ENCODE measurements at regions not wholly inside any gene's neighbourhood (a gene's known extent, or its start where the extent isn't known, plus 50 kb on each side); places are given as distances from the start of the nearest gene placed in this dataset.

GRCh38 chr2:17052001-17052400 is 386.4 kb upstream of the CYRIA start:
- H3K27ac Mint-ChIP-seq = no peak overlapping the region
- H3K36me3 Mint-ChIP-seq (ENCODE audit: low read depth) = no peaks in the 10 kb centered on the region
- H3K4me3 Mint-ChIP-seq = no peak overlapping the region
- intact Hi-C loops (cut with micrococcal nuclease) = no loop called here
- H3K27me3 Mint-ChIP-seq = no peaks in the 10 kb centered on the region
- no peaks in the 10 kb centered on the region for H3K9me3 Mint-ChIP-seq
- no peaks in the 10 kb centered on the region for H3K4me1 Mint-ChIP-seq (ENCODE audit: low read depth)

GRCh38 chr2:17051538-17051937 is 385.9 kb upstream of the CYRIA start:
- H3K36me3 Mint-ChIP-seq (ENCODE audit: low read depth) = no peaks in the 10 kb centered on the region
- intact Hi-C loops (cut with micrococcal nuclease) = no loop called here
- H3K4me1 Mint-ChIP-seq (ENCODE audit: low read depth) = no peaks in the 10 kb centered on the region
- no peaks in the 10 kb centered on the region for H3K27me3 Mint-ChIP-seq
- no peak overlapping the region for H3K4me3 Mint-ChIP-seq
- no peaks in the 10 kb centered on the region for H3K9me3 Mint-ChIP-seq
- no peak overlapping the region for H3K27ac Mint-ChIP-seq

DNA sequence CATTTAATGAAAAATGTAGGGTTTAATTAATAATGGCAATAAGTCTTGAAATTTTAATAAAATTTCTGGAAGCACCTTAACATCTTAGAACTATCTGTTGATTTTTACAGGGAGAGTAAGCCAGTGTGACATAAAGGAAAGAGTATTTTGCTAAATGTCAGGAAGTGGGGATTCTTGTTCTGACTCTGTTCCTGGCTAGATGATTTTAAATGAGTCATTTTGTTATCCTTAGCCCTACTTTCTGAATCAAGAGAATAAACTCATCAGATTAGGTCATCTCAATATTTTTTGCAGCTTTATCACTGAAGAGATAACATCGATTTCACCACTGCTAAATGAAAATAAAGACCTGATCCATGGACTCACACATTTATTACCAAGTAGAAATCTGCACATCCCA is 377.5 kb upstream of the CYRIA start:
- H3K36me3 Mint-ChIP-seq (ENCODE audit: low read depth) = no peaks in the 10 kb centered on the region
- peaks cover 9% of the 10 kb centered on the region for H3K9me3 Mint-ChIP-seq
- no peaks in the 10 kb centered on the region for H3K4me1 Mint-ChIP-seq (ENCODE audit: low read depth)
- intact Hi-C loops (cut with micrococcal nuclease) = no loop called here
- no peak overlapping the region for H3K4me3 Mint-ChIP-seq
- H3K27ac Mint-ChIP-seq = no peak overlapping the region
- H3K27me3 Mint-ChIP-seq = no peaks in the 10 kb centered on the region

DNA sequence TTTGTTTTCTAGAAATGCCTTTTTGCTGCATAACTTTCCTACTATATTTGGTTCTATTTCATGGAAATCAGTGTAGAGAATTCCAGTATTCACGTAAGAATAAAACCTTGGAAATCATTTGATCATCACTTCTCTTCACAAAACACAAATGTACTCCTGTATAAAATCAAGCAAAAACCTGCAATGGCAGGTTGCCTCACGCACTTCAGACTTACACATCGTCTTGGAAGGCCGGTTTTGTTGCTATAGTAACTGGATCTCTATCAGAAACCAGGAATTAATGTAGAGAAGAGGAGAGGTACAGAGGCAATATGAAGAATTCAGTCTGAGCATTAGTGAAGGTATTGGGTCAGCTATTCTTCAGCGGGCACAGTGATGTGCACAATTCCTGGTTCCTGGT is 370.7 kb upstream of the CYRIA start:
- H3K27ac Mint-ChIP-seq = no peak overlapping the region

DNA sequence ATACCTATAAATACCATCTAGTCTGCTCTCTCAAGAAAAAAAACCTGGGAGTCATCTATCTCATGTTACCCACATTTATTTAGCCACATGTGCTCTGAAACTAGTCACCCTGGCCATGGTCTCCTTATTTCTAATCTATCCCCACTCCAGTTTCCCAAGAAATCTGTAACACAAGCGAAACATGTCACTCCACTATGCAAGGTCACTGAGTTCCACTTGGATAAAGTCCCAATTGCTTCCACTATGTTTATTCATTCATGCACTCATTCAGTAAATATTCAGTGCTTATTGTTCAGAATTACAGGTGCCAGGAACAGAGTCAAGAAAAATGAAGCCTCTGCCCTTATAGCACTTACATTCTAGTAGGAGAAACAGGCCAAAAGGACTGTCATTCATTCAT is 369.4 kb upstream of the CYRIA start:
- no peak overlapping the region for H3K27ac Mint-ChIP-seq
- H3K4me1 Mint-ChIP-seq (ENCODE audit: low read depth) = no peaks in the 10 kb centered on the region
- H3K4me3 Mint-ChIP-seq = no peak overlapping the region

More for the DNA sequence above, 370.7 kb upstream of the CYRIA start:
- H3K9me3 Mint-ChIP-seq = no peaks in the 10 kb centered on the region
- H3K4me3 Mint-ChIP-seq = no peak overlapping the region
- no peaks in the 10 kb centered on the region for H3K36me3 Mint-ChIP-seq (ENCODE audit: low read depth)
- intact Hi-C loops (cut with micrococcal nuclease) = no loop called here
- no peaks in the 10 kb centered on the region for H3K27me3 Mint-ChIP-seq
- no peaks in the 10 kb centered on the region for H3K4me1 Mint-ChIP-seq (ENCODE audit: low read depth)

DNA sequence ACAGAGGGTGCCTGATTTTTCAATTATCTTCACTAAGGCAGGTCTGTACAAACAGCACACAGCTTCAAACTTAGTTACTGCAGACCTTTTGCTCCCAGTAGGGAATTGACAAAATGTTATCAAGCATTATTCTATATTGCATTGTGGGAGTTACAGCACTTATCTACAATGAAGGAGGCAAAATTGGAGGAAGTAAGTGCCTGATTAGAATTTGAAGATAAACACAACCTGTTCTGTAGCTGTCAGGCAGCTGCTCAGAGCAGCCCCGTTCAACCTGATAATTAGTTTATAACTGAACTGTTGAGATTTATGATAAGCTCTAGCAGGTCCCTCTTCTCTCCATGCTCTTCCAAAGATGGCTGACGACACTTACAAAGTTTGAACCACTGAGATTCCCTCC is 364.4 kb upstream of the CYRIA start:
- Mint-ChIP-seq H3K36me3 (ENCODE audit: low read depth) (no peaks in the 10 kb centered on the region), H3K4me1 (ENCODE audit: low read depth) (no peaks in the 10 kb centered on the region), H3K9me3 (no peaks in the 10 kb centered on the region), H3K27ac (no peak overlapping the region), H3K4me3 (no peak overlapping the region), H3K27me3 (no peaks in the 10 kb centered on the region)
- intact Hi-C loops (cut with micrococcal nuclease) = no loop called here

More for the DNA sequence above, 369.4 kb upstream of the CYRIA start:
- intact Hi-C loops (cut with micrococcal nuclease) = no loop called here
- H3K9me3 Mint-ChIP-seq = no peaks in the 10 kb centered on the region
- H3K27me3 Mint-ChIP-seq = no peaks in the 10 kb centered on the region
- no peaks in the 10 kb centered on the region for H3K36me3 Mint-ChIP-seq (ENCODE audit: low read depth)

- H3K27me3 Mint-ChIP-seq = no peaks in the 10 kb centered on the region
- H3K9me3 Mint-ChIP-seq = no peaks in the 10 kb centered on the region
- no peaks in the 10 kb centered on the region for H3K36me3 Mint-ChIP-seq (ENCODE audit: low read depth)
- H3K4me1 Mint-ChIP-seq (ENCODE audit: low read depth) = no peaks in the 10 kb centered on the region
- no peak overlapping the region for H3K4me3 Mint-ChIP-seq
- intact Hi-C loops (cut with micrococcal nuclease) = no loop called here
- H3K27ac Mint-ChIP-seq = no peak overlapping the region
Observed at GRCh38 chr2:17012297-17012696, 346.7 kb upstream of the CYRIA start.

DNA sequence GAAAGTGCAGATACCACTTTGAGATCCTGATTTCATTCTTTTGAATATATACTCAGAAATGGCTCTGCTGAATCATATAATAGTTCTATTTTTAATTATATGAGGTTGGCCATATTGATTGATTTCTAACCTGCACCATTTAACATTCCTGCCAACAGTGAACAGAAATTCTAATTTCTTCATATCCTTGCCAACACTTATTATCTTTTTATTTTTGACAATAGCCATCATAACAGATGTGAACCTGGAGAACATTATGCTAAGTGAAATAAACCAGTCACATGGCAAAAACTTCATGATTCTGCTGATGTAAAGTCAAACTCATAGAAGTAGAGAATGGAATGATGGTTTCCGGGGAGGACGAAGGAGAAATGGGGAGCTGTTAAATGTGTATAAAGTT is 344.5 kb upstream of the CYRIA start:
- intact Hi-C loops (cut with micrococcal nuclease) = no loop called here
- Mint-ChIP-seq H3K27me3 (no peaks in the 10 kb centered on the region), H3K27ac (no peak overlapping the region), H3K36me3 (ENCODE audit: low read depth) (no peaks in the 10 kb centered on the region), H3K4me1 (ENCODE audit: low read depth) (no peaks in the 10 kb centered on the region), H3K4me3 (no peak overlapping the region), H3K9me3 (no peaks in the 10 kb centered on the region)

GRCh38 chr2:17000184-17000482 is 334.5 kb upstream of the CYRIA start:
- intact Hi-C loops (cut with micrococcal nuclease) = no loop called here
- Mint-ChIP-seq H3K27me3 (no peaks in the 10 kb centered on the region), H3K4me1 (ENCODE audit: low read depth) (no peaks in the 10 kb centered on the region), H3K9me3 (peaks cover 24% of the 10 kb centered on the region), H3K36me3 (ENCODE audit: low read depth) (no peaks in the 10 kb centered on the region), H3K4me3 (no peak overlapping the region), H3K27ac (no peak overlapping the region)

GRCh38 chr2:16999347-17000183 is 333.9 kb upstream of the CYRIA start:
- intact Hi-C loops (cut with micrococcal nuclease) = no loop called here
- Mint-ChIP-seq H3K27me3 (no peaks in the 10 kb centered on the region), H3K4me3 (no peak overlapping the region), H3K4me1 (ENCODE audit: low read depth) (no peaks in the 10 kb centered on the region), H3K27ac (no peak overlapping the region), H3K9me3 (peaks cover 30% of the 10 kb centered on the region), H3K36me3 (ENCODE audit: low read depth) (no peaks in the 10 kb centered on the region)

GRCh38 chr2:16978301-16978700 is 312.7 kb upstream of the CYRIA start:
- Mint-ChIP-seq H3K27ac (no peak overlapping the region), H3K27me3 (no peaks in the 10 kb centered on the region), H3K4me1 (ENCODE audit: low read depth) (no peaks in the 10 kb centered on the region), H3K36me3 (ENCODE audit: low read depth) (no peaks in the 10 kb centered on the region), H3K9me3 (peaks cover 8% of the 10 kb centered on the region), H3K4me3 (no peak overlapping the region)
- intact Hi-C loops (cut with micrococcal nuclease) = no loop called here

DNA sequence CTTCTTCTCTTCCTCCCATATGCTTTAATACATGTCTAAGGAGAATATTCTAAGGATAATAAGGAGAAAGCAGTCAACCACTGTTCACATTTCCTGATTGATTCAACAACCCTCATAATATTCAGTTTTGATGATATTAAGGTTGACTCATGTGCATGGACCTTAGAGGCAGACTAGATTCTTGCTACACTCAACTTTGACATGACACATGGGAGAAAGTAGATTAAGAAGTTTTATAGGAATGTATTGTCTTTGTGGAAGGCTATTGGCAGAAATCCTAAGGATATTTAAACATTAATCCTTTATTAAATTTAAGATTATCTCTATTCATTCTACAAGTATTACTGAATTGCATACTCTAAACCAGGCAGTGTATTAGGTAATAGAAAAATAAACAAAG is 309.1 kb upstream of the CYRIA start:
- H3K36me3 Mint-ChIP-seq (ENCODE audit: low read depth) = no peaks in the 10 kb centered on the region
- no peak overlapping the region for H3K4me3 Mint-ChIP-seq
- no peaks in the 10 kb centered on the region for H3K4me1 Mint-ChIP-seq (ENCODE audit: low read depth)
- intact Hi-C loops (cut with micrococcal nuclease) = no loop called here
- H3K9me3 Mint-ChIP-seq = peaks cover 27% of the 10 kb centered on the region
- H3K27ac Mint-ChIP-seq = no peak overlapping the region
- H3K27me3 Mint-ChIP-seq = no peaks in the 10 kb centered on the region

DNA sequence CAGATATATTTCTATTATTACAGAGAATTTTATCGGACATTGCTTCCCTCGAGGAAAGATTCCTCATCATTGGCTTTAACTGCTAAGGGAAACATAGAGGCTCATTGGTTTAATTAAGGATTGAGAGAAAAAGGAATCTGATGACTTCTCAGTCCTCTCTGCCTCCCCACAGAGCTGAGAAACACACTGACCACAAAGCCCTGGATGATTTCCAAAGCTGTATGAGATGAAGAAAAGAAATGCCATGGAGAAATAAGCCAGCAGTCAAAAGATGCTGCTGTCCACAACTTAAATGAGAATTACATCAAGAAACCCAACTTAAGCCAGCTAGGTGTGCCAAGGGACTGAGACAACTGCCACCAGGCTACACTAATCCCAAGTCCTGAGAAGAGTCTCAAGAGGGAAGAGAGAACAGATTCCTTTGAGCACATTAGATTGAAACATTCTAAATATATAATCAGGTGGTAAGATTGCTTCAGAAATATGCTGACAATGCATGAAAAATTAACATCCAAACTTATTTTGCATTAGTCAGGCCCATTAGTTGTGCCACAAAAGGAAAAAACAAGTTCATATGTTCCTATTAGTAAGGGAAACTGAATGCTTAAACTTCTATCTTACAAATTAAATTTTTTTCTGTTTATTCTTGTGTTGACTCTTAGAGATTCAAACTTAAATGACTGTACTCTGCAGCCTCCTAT is 308.1 kb upstream of the CYRIA start:
- intact Hi-C loops (cut with micrococcal nuclease) = no loop called here
- H3K4me3 Mint-ChIP-seq = no peak overlapping the region

GRCh38 chr2:16972276-16972675 is 306.6 kb upstream of the CYRIA start:
- no peaks in the 10 kb centered on the region for H3K4me1 Mint-ChIP-seq (ENCODE audit: low read depth)
- no peaks in the 10 kb centered on the region for H3K27me3 Mint-ChIP-seq
- no peaks in the 10 kb centered on the region for H3K36me3 Mint-ChIP-seq (ENCODE audit: low read depth)
- peaks cover 19% of the 10 kb centered on the region for H3K9me3 Mint-ChIP-seq
- intact Hi-C loops (cut with micrococcal nuclease) = no loop called here
- no peak overlapping the region for H3K4me3 Mint-ChIP-seq
- no peak overlapping the region for H3K27ac Mint-ChIP-seq

More for the DNA sequence above, 308.1 kb upstream of the CYRIA start:
- Mint-ChIP-seq H3K36me3 (ENCODE audit: low read depth) (no peaks in the 10 kb centered on the region), H3K27me3 (no peaks in the 10 kb centered on the region), H3K9me3 (peaks cover 27% of the 10 kb centered on the region), H3K27ac (no peak overlapping the region), H3K4me1 (ENCODE audit: low read depth) (no peaks in the 10 kb centered on the region)

Data from dendritic cell treated with granulocyte-macrophage colony-stimulating factor and Interleukin-4, amounts not matched to agents 40 ng/mL and 50 ng/mL, for 4 days (primary cell).